HepG2 (cell line): ENCODE measurements at regions not wholly inside any gene's neighbourhood (a gene's known extent, or its start where the extent isn't known, plus 50 kb on each side); places are given as distances from the start of the nearest gene placed in this dataset.

Experiments
- ATAC-seq: fragments of 200-7000 bp; cut with Tn5 transposase; 3 replicates; pipeline ENCODE4 v1.9.1; 2020; ENCODE audit warnings: mild to moderate bottlenecking, moderate library complexity
- BruUV-seq: library from RNA; stranded (reverse); fragments of 400-500 nt; replicated peaks from 2 replicates; lab custom pipeline; 2021; lab: Mats Ljungman, UMichigan
- CTCF ChIA-PET: fragments of 300-600 bp; formaldehyde crosslinking; extraction: SDS; loops from one replicate; lab custom pipeline; 2021; ENCODE audit warnings: low total read pairs, inconsistent platforms, low intra/inter-chr PET ratio; lab: Yijun Ruan, JAX
- POLR2A ChIA-PET: fragments of 350-600 bp; sonication (Branson Sonifier 250); formaldehyde crosslinking; loops from one replicate; lab custom pipeline; 2020; ENCODE audit warnings: antibody characterized with exemption, inconsistent platforms; lab: Yijun Ruan, JAX
- DNase-seq: peaks from one replicate; pipeline ENCODE4 v3.0.0-alpha.2; 2015; ENCODE audit warnings: low spot score
- FAIRE-seq: peaks from 3 replicates; lab custom pipeline; 2011; peaks lifted over from hg19 to GRCh38; lab: Jason Lieb, UNC
- H2AFZ ChIP-seq: one replicate; pipeline ENCODE4 v1.6.1; 2011; ENCODE audit warnings: low read length, inconsistent platforms
- H3K27ac ChIP-seq: fragments of 300-600 bp; 3 replicates; pipeline ENCODE4 v1.8.0; 2011; ENCODE audit warnings: mixed run types, mild to moderate bottlenecking, mixed read lengths, low read length, inconsistent platforms; ENCODE audit not compliant: insufficient read depth; ENCODE audit errors: extremely low read length
- H3K27me3 ChIP-seq, 2 experiments: fragments of 200-600 bp in 1 of 2; 2 replicates in 1 of 2; 3 replicates in 1 of 2; pipeline versions ENCODE4 v1.6.0 to v1.8.0; 2011; ENCODE audit warnings: low read length in 2 of 2, mild to moderate bottlenecking in 2 of 2, moderate library complexity in 2 of 2, inconsistent platforms in 1 of 2; ENCODE audit not compliant: insufficient read depth in 2 of 2, control insufficient read depth in 1 of 2
- H3K36me3 ChIP-seq, 2 experiments: fragments of 200-600 bp in 1 of 2; replicated peaks in 1 of 2; 2 replicates in 1 of 2; 3 replicates in 1 of 2; pipeline versions ENCODE4 v1.5.1 to v1.8.0; 2011; ENCODE audit warnings: low read length in 2 of 2, inconsistent platforms in 1 of 2; ENCODE audit not compliant: insufficient read depth in 2 of 2, control insufficient read depth in 1 of 2
- H3K4me1 ChIP-seq: 2 replicates; pipeline ENCODE4 v1.5.1; 2012; ENCODE audit warnings: low read length, inconsistent platforms; ENCODE audit not compliant: insufficient read depth
- H3K4me2 ChIP-seq: 2 replicates; pipeline ENCODE4 v1.6.0; 2011; ENCODE audit warnings: low read depth, low read length, inconsistent platforms
- H3K4me3 ChIP-seq, 3 experiments: fragments of 200-600 bp in 1 of 3; sonication (generic), shearing (Covaris generic) in 1 of 3; replicated peaks in 1 of 3; 2 replicates each; pipeline ENCODE4 v1.5.1; 2011 to 2016; ENCODE audit warnings: low read length in 3 of 3, inconsistent platforms in 2 of 3, low read depth in 2 of 3, mild to moderate bottlenecking in 2 of 3, control low read depth in 1 of 3, mixed read lengths in 1 of 3; ENCODE audit not compliant: insufficient read depth in 1 of 3
- H3K79me2 ChIP-seq: one replicate; pipeline ENCODE4 v1.6.1; 2011; ENCODE audit warnings: low read length, inconsistent platforms; ENCODE audit not compliant: insufficient read depth
- H3K9ac ChIP-seq: 2 replicates; pipeline ENCODE4 v1.6.0; 2011; ENCODE audit warnings: mild to moderate bottlenecking, low read depth, low read length, inconsistent platforms; ENCODE audit not compliant: insufficient read depth
- H3K9me3 ChIP-seq: 2 replicates; pipeline ENCODE4 v1.5.1; 2012; ENCODE audit warnings: mild to moderate bottlenecking, low read length
- H4K20me1 ChIP-seq: 2 replicates; pipeline ENCODE4 v1.6.0; 2011; ENCODE audit warnings: inconsistent platforms, mild to moderate bottlenecking, low read length, moderate library complexity; ENCODE audit not compliant: insufficient read depth
- BRD4 ChIP-seq: sonication (generic); formaldehyde crosslinking; IDR thresholded peaks from 2 replicates; pipeline ENCODE4 v1.4.0; 2020; ENCODE audit warnings: missing genetic modification reagents
- FOXO1 ChIP-seq: sonication (generic); formaldehyde crosslinking; IDR thresholded peaks from 2 replicates; pipeline ENCODE4 v1.4.0; 2020; ENCODE audit warnings: missing genetic modification reagents
- HNRNPUL1 ChIP-seq: fragments of 200-400 bp; formaldehyde crosslinking; IDR thresholded peaks from 2 replicates; pipeline ENCODE4 v1.6.1; 2017; ENCODE audit warnings: low read depth, mild to moderate bottlenecking, low read length, moderate library complexity
- MAFG ChIP-seq: sonication (generic); formaldehyde crosslinking; IDR thresholded peaks from 2 replicates; pipeline ENCODE4 v1.5.1; 2020; ENCODE audit warnings: mild to moderate bottlenecking, missing genetic modification reagents
- MLLT10 ChIP-seq: sonication (generic); formaldehyde crosslinking; IDR thresholded peaks from 2 replicates; pipeline ENCODE4 v1.4.0; 2020; ENCODE audit warnings: missing genetic modification reagents
- MTF1 ChIP-seq: sonication (generic); formaldehyde crosslinking; IDR thresholded peaks from 2 replicates; pipeline ENCODE4 v1.5.0; 2020; ENCODE audit warnings: missing genetic modification reagents
- PPARG ChIP-seq: conservative IDR thresholded peaks from 2 replicates; pipeline ENCODE4 v1.6.1; 2016; ENCODE audit warnings: missing biosample characterization, missing genetic modification reagents
- RFXAP ChIP-seq: sonication (generic); formaldehyde crosslinking; IDR thresholded peaks from 2 replicates; pipeline ENCODE4 v1.4.0; 2020; ENCODE audit warnings: missing genetic modification reagents, borderline replicate concordance
- SAP130 ChIP-seq: IDR thresholded peaks from 2 replicates; pipeline ENCODE4 v1.6.1; 2016; ENCODE audit warnings: low read depth
- THAP11 ChIP-seq: IDR thresholded peaks from 2 replicates; pipeline ENCODE4 v1.6.1; 2016; ENCODE audit warnings: missing biosample characterization, missing genetic modification reagents
- XBP1 ChIP-seq: sonication (generic); formaldehyde crosslinking; IDR thresholded peaks from 2 replicates; pipeline ENCODE4 v1.5.0; 2020; ENCODE audit warnings: missing genetic modification reagents
- ZFP36L2 ChIP-seq: sonication (generic); formaldehyde crosslinking; IDR thresholded peaks from 2 replicates; pipeline ENCODE4 v1.4.0; 2020; ENCODE audit warnings: missing genetic modification reagents
- ZNF143 ChIP-seq: sonication (generic); formaldehyde crosslinking; IDR thresholded peaks from 2 replicates; pipeline ENCODE4 v1.4.0; 2020; ENCODE audit warnings: missing genetic modification reagents
- ZNF296 ChIP-seq: sonication (generic); formaldehyde crosslinking; conservative IDR thresholded peaks from 2 replicates; pipeline ENCODE4 v1.5.0; 2020; ENCODE audit warnings: mild to moderate bottlenecking, missing genetic modification reagents
- ZNF382 ChIP-seq: sonication (generic); formaldehyde crosslinking; IDR thresholded peaks from 2 replicates; pipeline ENCODE4 v1.5.0; 2020; ENCODE audit warnings: missing genetic modification reagents, mild to moderate bottlenecking, borderline replicate concordance
- ZZZ3 ChIP-seq: sonication (generic); formaldehyde crosslinking; IDR thresholded peaks from 2 replicates; pipeline ENCODE4 v1.4.0; 2020; ENCODE audit warnings: missing genetic modification reagents, mild to moderate bottlenecking, borderline replicate concordance
- WGBS: methylation state at CpG from one replicate; pipeline ENCODE4 v1.1.6; 2017; ENCODE audit warnings: low lambda C conversion rate; 5-methylcytosine and 5-hydroxymethylcytosine counted together
- in situ Hi-C: cut with HindIII; loops from 2 replicates; pipeline ENCODE4 v1.10.0; 2017; ENCODE audit warnings: low pct_unique_long_range_greater_than_20kb; ENCODE audit not compliant: extremely low pct_ligation_motif_present
- intact Hi-C: fragments of 100-400 bp; cut with micrococcal nuclease; formaldehyde crosslinking; loops from one replicate; pipeline ENCODE4 v1.10.0; 2022; ENCODE audit not compliant: unreplicated experiment
- TF ChIP-seq, protein P1 (sequence below): sonication (generic); formaldehyde crosslinking; IDR thresholded peaks from 2 replicates; pipeline ENCODE4 v1.8.0; 2022; ENCODE audit warnings: missing genetic modification reagents, mild to moderate bottlenecking, inconsistent platforms, borderline replicate concordance
- TF ChIP-seq, protein P2 (sequence below): sonication (generic); formaldehyde crosslinking; IDR thresholded peaks from 2 replicates; pipeline ENCODE4 v1.4.0; 2020; ENCODE audit warnings: mild to moderate bottlenecking, missing genetic modification reagents, borderline replicate concordance

DNA sequence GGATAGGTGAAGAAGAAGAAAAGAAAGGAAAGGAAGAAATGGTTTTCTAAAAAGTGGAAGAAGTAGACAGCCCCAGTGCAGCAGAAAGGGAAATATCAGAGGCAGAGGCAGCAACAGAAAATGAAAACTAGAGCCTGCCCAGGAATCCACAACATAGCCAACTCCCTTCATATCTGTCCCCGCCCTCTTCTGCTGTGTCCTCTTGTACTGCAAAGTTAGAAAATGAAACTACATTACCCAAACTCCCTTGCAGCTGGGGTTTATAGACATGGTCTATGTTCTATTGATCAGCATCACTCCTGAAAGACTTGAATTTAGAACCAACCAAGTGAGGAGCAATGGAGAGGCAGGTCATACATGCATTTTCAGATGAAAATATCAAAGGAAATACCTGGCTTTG lies 200.5 kb upstream of the PHACTR1 start:
- intact Hi-C loops: no loop called here
- CTCF ChIA-PET: no interaction called here
- Histone ChIP-seq H3K9ac (no peak overlapping the region), H3K27ac (no peak overlapping the region), H3K9me3 (no peaks in the 10 kb centered on the region), H3K36me3 (no peaks in the 10 kb centered on the region), H3K4me3 (no peak overlapping the region)
- BruUV-seq: no TSS peak
- no peak for FAIRE-seq
- peak; percentile 91 for TF ChIP-seq THAP11 (CRISPR knock-in tag)
- TF ChIP-seq ZFP36L2 (CRISPR knock-in tag): no peak
- peak; percentile 72 for TF ChIP-seq ZNF143 (CRISPR knock-in tag)
- TF ChIP-seq, all 625 proteins: peak for 2
- DNase-seq: no peak
- Histone ChIP-seq H3K4me2 (no peak overlapping the region), H3K79me2 (no peaks in the 10 kb centered on the region), H2AFZ (no peak overlapping the region), H4K20me1 (no peaks in the 10 kb centered on the region), H3K4me1 (0 out of 2 replicates have a peak, but pooled peaks cover 5% of the 10 kb centered on the region), H3K27me3 (no peaks in the 10 kb centered on the region)
- in situ Hi-C loops: no loop called here
- peak; percentile 60; the same call in 2 of the 3 replicates for ATAC-seq
- POLR2A ChIA-PET: no interaction called here
- 0% methylated on average over 1 of the region's 1 CpG for WGBS

DNA sequence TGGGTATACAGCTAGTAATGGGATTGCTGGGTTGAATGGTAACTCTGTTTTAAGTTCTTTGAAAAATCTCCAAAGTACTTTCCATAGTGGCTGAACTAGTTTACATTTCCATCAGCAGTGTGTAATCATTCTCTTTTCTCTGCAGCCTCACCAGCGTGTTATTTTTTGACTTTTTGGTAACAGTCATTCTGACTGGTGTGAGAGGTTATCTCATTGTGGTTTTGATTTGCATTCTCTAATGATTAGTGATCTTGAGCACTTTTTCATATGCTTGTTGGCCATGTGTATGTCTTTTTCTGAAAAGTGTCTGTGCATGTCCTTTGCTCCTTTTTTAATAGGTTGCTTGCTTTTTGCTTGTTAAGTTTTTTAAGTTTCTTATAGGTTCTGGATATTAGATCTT lies 194.2 kb upstream of the PHACTR1 start:
- Histone ChIP-seq H2AFZ (no peak overlapping the region), H3K36me3 (no peaks in the 10 kb centered on the region), H3K79me2 (no peaks in the 10 kb centered on the region), H4K20me1 (no peaks in the 10 kb centered on the region), H3K27me3 (no peaks in the 10 kb centered on the region), H3K9ac (no peak overlapping the region), H3K9me3 (no peaks in the 10 kb centered on the region), H3K27ac (no peak overlapping the region), H3K4me2 (no peak overlapping the region), H3K4me3 (no peak overlapping the region), H3K4me1 (no peaks in the 10 kb centered on the region)
- CTCF ChIA-PET: no interaction called here
- intact Hi-C loops (no loop called here), in situ Hi-C loops (no loop called here)
- DNase-seq (no peak), ATAC-seq (no peak), FAIRE-seq (no peak)
- no TSS peak for BruUV-seq
- POLR2A ChIA-PET: no interaction called here
- WGBS: 3% methylated on average over 1 of the region's 1 CpG
- no peak for TF ChIP-seq BRD4 (CRISPR knock-in tag)
- no peak for TF ChIP-seq RFXAP (CRISPR knock-in tag)
- no peak for TF ChIP-seq HNRNPUL1
- no peak for TF ChIP-seq PPARG
- no peak for TF ChIP-seq ZNF296
- no peak for TF ChIP-seq MTF1 (CRISPR knock-in tag)
- TF ChIP-seq MLLT10 (CRISPR knock-in tag): no peak
- no peak for TF ChIP-seq SAP130 (CRISPR knock-in tag)
- no peak for TF ChIP-seq FOXO1
- TF ChIP-seq XBP1 (CRISPR knock-in tag): no peak
- no peak for TF ChIP-seq ZNF382 (CRISPR knock-in tag)
- TF ChIP-seq, protein P1, sequence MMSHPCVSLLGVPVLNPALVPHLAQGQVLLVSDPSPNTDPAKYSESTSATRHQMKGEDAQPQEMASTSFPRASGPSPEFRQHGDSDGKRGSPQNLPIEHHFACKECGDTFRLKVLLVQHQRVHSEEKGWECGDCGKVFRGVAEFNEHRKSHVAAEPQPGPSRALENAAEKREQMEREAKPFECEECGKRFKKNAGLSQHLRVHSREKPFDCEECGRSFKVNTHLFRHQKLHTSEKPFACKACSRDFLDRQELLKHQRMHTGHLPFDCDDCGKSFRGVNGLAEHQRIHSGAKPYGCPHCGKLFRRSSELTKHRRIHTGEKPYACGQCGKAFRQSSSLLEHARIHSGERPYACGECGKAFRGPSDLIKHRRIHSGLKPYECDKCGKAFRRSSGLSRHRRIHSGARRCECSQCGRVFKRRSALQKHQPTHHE (CRISPR knock-in tag): no peak
- TF ChIP-seq MAFG: no peak
- TF ChIP-seq, protein P2, sequence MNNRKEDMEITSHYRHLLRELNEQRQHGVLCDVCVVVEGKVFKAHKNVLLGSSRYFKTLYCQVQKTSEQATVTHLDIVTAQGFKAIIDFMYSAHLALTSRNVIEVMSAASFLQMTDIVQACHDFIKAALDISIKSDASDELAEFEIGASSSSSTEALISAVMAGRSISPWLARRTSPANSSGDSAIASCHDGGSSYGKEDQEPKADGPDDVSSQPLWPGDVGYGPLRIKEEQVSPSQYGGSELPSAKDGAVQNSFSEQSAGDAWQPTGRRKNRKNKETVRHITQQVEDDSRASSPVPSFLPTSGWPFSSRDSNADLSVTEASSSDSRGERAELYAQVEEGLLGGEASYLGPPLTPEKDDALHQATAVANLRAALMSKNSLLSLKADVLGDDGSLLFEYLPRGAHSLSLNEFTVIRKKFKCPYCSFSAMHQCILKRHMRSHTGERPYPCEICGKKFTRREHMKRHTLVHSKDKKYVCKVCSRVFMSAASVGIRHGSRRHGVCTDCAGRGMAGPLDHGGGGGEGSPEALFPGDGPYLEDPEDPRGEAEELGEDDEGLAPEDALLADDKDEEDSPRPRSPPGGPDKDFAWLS: no peak
- TF ChIP-seq ZZZ3 (CRISPR knock-in tag): no peak
